ENCODE measurements at regions not wholly inside any gene's neighbourhood (a gene's known extent, or its start where the extent isn't known, plus 50 kb on each side); places are given as distances from the start of the nearest gene placed in this dataset.
"Not testable (repeated sequence)": the region's sequence is repeated elsewhere in the genome, so short reads cannot be mapped to it uniquely, and the experiment has no call there.

- no peak for DNase-seq (ENCODE audit: low read depth in 2 of 2)
Measured at GRCh38 chr1:96073100-96073499, 648.5 kb upstream of the PTBP2 start.

GRCh38 chr1:96074422-96074821 lies 647.2 kb upstream of the PTBP2 start:
- DNase-seq (ENCODE audit: low read depth in 2 of 2) = no peak

GRCh38 chr1:96074876-96075577 lies 646.6 kb upstream of the PTBP2 start:
- no peak for DNase-seq (ENCODE audit: low read depth in 2 of 2)

- DNase-seq (ENCODE audit: low read depth in 2 of 2) = no peak
Measured at GRCh38 chr1:96075704-96076455, 645.7 kb upstream of the PTBP2 start.

- no peak for DNase-seq (ENCODE audit: low read depth in 2 of 2)
Measured at GRCh38 chr1:96076589-96076988, 645.0 kb upstream of the PTBP2 start.

- DNase-seq (ENCODE audit: low read depth in 2 of 2) = no peak
Measured at GRCh38 chr1:96079581-96079980, 642.0 kb upstream of the PTBP2 start.

- no peak for DNase-seq (ENCODE audit: low read depth in 2 of 2)
Measured at GRCh38 chr1:96080925-96081324, 640.7 kb upstream of the PTBP2 start.

- DNase-seq (ENCODE audit: low read depth in 2 of 2) = no peak
Measured at GRCh38 chr1:96087719-96088118, 633.9 kb upstream of the PTBP2 start.

- no peak for DNase-seq (ENCODE audit: low read depth in 2 of 2)
Measured at GRCh38 chr1:96090134-96090533, 631.5 kb upstream of the PTBP2 start.

- no peak for DNase-seq (ENCODE audit: low read depth in 2 of 2)
Measured at GRCh38 chr1:96095849-96096612, 625.6 kb upstream of the PTBP2 start.

- DNase-seq (ENCODE audit: low read depth in 2 of 2) = no peak
Measured at GRCh38 chr1:96096613-96097321, 624.8 kb upstream of the PTBP2 start.

GRCh38 chr1:96104506-96104905 lies 617.1 kb upstream of the PTBP2 start:
- DNase-seq (ENCODE audit: low read depth in 2 of 2) = no peak

- no peak for DNase-seq (ENCODE audit: low read depth in 2 of 2)
Measured at GRCh38 chr1:96104906-96105305, 616.7 kb upstream of the PTBP2 start.

GRCh38 chr1:96116731-96117130 lies 604.9 kb upstream of the PTBP2 start:
- no peak for DNase-seq (ENCODE audit: low read depth in 2 of 2)

GRCh38 chr1:96130432-96130831 lies 591.2 kb upstream of the PTBP2 start:
- no peak for DNase-seq (ENCODE audit: low read depth in 2 of 2)

- no peak for DNase-seq (ENCODE audit: low read depth in 2 of 2)
Measured at GRCh38 chr1:96144636-96145035, 576.9 kb upstream of the PTBP2 start.

GRCh38 chr1:96145492-96145891 lies 576.1 kb upstream of the PTBP2 start:
- DNase-seq (ENCODE audit: low read depth in 2 of 2) = no peak

GRCh38 chr1:96152957-96153356 lies 568.6 kb upstream of the PTBP2 start:
- not testable (repeated sequence) for DNase-seq (ENCODE audit: low read depth in 2 of 2)

GRCh38 chr1:96157101-96157500 lies 564.5 kb upstream of the PTBP2 start:
- no peak for DNase-seq (ENCODE audit: low read depth in 2 of 2)

- no peak for DNase-seq (ENCODE audit: low read depth in 2 of 2)
Measured at GRCh38 chr1:96159379-96159778, 562.2 kb upstream of the PTBP2 start.

GRCh38 chr1:96164053-96164452 lies 557.5 kb upstream of the PTBP2 start:
- DNase-seq (ENCODE audit: low read depth in 2 of 2) = no peak

- no peak for DNase-seq (ENCODE audit: low read depth in 2 of 2)
Measured at GRCh38 chr1:96178053-96178452, 543.5 kb upstream of the PTBP2 start.
